ENCODE measurements at regions not wholly inside any gene's neighbourhood (a gene's known extent, or its start where the extent isn't known, plus 50 kb on each side); places are given as distances from the start of the nearest gene placed in this dataset.
A peak's percentile ranks its signal among the peaks of the same experiment; 100 is the strongest.
"Not testable (repeated sequence)": the region's sequence is repeated elsewhere in the genome, so short reads cannot be mapped to it uniquely, and the experiment has no call there.

DNA sequence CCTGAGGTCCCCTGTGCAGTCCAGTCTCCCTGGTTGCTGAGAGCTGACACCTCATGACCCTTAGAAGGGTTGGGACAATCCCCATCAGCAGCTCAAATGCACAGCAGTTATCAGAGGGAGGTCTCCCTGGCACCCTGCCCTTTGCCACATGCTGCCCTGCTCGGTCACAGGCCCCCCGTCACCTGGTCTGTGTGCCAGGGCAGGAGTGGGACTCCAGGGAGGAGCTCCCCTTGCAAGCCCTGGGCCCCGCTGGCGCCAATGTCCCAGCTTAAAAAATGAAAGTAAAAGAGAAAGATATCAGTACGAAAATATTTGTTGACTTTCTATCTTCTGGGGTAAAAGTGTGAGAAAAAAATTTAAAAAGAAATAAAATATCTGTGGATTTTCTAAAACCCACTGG lies 68.1 kb upstream of the SLC22A16 start:
- FAIRE-seq (no peak), DNase-seq (ENCODE audit: insufficient read length, low spot score) (no peak)
- TF ChIP-seq POLR2A (IDR thresholded peaks at IDR 0.05; ENCODE audit: low read depth, low read length) = no peak

DNA sequence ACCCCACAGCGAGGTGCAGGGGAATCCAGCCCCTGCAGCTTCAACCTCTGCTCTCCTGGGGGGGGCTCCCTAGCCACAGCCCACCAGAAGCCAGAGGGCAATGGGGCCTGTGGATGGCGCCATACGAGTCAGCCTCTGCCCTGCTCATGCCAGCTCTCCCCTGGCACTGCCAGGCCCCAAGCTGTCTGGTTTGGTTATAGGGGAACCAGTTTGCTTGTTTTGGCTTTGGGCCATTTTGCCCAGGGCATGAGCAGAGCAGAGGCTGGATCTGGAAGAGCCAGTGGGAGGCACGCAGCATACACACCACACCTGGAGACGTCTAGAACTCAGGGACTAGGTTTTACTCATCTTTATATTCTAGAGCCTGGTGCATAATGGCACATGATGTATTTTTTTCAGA lies 66.7 kb upstream of the SLC22A16 start:
- DNase-seq (ENCODE audit: insufficient read length, low spot score) (no peak), FAIRE-seq (no peak)
- no peak for TF ChIP-seq POLR2A (IDR thresholded peaks at IDR 0.05; ENCODE audit: low read depth, low read length)

DNA sequence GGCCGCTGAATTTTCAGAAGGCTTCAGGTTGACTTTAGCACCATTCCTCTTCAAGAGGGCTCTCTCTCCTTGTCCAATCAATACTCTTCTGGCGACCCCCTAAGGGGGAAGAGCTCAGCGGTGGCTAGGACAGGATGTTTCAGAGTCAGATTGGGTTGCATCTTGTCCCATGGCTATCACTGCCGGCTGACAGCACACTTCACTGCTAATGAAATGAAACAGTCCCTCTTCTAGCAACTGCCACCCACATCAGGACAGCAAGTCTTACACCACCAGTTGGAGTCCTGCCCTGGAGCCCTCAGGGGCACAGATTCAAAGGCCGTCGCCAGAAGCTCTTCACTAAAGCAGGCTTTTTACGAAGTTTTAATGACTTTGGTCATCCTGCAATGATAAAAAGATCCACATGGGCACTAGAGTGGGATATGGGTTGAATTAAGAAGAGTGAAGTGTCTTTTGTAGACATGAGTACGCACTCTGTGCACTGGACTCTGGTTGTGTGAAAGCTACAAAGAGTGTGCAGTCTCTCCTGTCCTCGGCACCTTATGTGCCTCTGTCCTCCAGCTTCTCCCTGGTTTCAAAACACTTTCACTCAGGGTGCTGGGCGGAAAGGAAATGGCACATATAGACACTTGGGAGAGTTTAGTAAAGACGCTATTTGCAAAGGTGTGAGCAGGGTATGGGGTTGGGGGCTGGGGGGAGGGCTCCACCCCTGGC lies 66.1 kb upstream of the SLC22A16 start:
- no peak for TF ChIP-seq POLR2A (IDR thresholded peaks at IDR 0.05; ENCODE audit: low read depth, low read length)
- FAIRE-seq (no peak), DNase-seq (ENCODE audit: insufficient read length, low spot score) (no peak)

DNA sequence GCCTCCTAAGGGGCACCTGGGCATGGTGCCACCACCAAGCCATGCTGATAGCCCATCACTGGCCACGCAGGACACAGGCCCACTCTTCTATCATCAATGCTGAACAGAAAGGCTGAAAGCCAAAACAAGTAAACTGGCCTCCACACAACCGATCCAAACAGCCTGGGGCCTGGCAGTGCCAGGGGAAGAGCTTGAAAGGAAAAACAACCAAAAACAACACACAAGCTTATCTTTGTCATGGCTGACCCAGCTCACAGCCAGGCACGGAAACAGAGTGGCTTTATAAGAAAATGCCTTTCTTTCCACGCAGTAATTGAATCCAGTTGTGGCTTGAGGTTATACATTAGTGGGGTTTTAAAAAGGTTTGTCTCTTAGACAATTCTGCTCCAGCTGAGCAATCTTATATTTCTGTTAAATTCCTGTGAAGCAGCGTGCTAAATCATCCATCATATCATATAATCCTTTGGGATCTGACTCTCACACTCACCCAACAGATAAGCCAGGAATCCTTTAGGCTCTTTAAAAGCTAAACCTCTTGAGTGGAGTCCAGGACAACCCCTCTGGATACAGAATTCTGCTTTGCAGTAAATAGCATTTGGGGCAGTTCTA lies 65.4 kb upstream of the SLC22A16 start:
- no peak for DNase-seq (ENCODE audit: insufficient read length, low spot score)
- FAIRE-seq = no peak
- no peak for TF ChIP-seq POLR2A (IDR thresholded peaks at IDR 0.05; ENCODE audit: low read depth, low read length)

DNA sequence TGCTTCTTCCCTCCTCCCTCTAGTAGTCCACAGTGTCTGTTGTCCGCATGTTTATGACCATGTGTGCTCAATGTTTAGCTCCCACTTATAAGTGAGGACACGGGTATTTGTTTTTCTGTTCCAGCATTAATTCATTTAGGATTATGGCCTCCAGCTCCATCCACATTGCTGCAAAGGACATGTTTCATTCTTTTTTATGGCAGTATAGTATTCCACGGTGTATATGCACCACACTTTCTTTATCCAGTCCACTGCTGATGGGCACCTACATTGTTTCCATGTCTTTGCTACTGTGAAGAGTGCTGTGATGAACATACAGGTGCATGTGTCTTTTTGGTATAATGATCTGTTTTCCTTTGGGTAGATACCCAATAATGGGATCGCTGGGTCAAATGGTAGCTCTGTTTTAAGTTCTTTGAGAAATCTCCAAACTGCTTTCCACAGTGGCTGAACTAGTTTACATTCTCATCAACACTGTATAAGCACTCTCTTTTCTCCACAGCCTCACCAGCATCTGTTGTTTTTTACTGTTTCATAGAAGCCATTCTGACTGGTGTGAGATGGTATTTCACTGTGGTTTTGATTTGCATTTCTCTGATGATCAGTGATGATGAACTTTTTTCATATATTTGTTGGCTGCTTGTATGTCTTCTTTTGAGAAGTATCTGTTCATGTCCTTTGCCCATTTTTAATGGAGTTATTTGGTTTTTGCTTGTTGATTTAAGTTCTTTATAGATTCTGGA lies 63.0 kb upstream of the SLC22A16 start:
- not testable (repeated sequence) for DNase-seq (ENCODE audit: insufficient read length, low spot score); FAIRE-seq

DNA sequence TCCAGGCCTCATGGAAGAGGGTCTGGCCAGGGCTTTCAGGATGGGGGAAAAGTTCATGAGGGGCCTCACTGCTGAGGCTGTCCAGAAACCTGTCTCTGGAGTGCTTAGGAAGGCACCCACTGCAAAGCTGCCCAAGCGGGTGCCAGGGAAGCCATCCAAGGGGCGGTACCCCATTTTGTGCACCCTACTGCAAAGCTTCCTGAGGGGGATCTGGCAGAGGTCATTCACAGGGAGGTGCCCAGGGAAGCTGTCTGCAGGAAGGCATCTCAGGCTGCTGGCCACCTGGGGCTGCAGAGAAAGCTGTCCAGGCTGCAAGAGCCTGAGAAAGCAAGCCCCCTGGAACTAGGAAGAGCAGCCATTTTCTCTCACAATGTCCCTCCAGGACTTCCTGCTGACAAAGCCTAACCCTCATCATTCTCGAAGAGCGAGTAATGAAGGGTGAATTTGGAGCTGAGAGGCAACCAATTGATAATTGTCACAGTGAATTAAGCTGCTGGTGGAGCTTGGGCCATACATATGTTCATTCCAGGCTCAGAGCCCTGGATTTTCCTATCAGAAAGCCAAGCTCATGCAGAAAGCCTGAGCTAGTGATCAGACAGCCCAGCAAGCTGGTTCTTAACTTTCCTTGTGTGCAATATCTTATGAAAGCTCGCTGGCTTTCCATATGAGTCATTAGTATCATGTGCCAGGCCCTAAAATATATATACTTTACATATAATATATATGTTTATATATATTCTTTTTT lies 62.2 kb upstream of the SLC22A16 start:
- no peak for FAIRE-seq
- TF ChIP-seq POLR2A (IDR thresholded peaks at IDR 0.05; ENCODE audit: low read depth, low read length) = no peak
- DNase-seq (ENCODE audit: insufficient read length, low spot score) = no peak

DNA sequence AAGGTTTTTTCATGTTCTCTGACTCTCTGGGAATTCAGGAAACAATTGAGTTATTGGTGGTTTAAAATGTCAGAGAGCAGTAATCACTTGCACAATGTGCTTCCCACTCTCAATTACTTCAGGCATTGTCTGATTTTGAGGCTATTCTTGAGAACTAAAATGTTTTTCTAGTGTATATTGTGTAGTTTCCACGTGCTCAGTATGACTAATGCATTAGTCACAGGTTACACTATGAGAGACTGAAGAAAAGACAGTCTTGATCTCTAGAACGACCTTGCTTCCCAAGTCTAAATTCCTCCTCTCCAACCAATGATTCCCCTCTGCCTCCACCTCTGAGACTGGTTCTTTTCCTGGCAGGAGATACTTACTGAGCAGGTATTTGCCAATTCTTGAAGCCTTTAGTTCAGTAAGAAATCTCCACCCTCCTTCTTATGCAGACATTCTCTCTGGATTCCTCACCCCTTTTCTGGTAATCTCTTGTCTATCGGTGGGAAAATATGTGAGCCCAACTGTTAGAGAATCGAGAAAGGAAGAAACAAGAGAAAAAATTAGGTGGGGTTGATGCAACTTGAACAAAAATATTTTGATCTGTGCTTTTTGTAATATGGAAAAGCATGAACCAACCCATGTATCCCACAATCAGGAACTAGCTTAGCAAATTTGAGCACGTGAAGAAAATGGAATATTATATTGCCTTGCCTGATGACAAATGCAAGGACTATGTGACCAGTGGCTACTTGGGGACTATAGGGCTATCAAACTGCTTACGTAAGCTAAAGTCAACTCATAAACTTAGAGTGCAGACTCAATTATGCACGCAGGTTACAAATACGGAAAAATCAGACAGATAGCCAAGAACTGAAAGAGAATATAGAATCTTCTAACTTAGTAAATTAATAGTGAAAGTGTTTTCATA lies 61.1 kb upstream of the SLC22A16 start:
- no peak for TF ChIP-seq POLR2A (IDR thresholded peaks at IDR 0.05; ENCODE audit: low read depth, low read length)
- peak; percentile 6 for DNase-seq (ENCODE audit: insufficient read length, low spot score)
- FAIRE-seq = peak; percentile 73

DNA sequence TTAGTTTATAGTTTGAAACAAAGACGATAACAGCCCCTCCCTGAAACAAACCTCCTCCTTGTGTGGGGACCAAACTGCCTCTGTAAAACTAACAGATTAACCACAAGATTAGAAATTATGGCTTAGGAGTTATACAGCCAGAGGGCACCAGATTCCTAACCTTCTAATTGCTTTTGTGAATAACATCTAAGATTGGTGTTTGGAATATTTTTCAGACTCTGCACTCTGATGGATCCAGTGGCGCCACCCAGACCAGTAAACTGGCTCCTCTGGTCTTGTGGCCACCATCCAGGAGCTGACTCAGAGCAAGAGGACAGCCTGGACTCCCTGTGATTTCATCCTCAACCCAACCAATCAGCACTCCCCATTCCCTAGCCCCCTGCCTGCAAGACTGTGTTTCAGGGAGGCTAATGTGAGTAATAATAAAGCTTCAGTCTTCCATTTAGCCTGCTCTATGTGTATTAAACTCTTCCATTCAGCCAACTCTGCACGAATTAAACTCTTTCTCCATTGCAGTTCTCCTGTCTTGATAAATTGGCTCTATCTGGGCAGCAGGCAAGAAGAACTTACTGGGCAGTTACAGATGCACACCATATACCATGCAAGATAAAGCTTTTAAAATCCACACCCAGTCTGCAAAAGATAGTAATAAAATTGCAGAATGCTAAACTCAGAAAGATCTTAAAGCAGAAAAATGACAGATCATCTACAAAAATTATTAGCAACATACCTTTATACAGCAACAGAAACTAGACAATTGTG lies 58.5 kb upstream of the SLC22A16 start:
- FAIRE-seq (no peak), DNase-seq (ENCODE audit: insufficient read length, low spot score) (peak; percentile 6)
- no peak for TF ChIP-seq POLR2A (IDR thresholded peaks at IDR 0.05; ENCODE audit: low read depth, low read length)

DNA sequence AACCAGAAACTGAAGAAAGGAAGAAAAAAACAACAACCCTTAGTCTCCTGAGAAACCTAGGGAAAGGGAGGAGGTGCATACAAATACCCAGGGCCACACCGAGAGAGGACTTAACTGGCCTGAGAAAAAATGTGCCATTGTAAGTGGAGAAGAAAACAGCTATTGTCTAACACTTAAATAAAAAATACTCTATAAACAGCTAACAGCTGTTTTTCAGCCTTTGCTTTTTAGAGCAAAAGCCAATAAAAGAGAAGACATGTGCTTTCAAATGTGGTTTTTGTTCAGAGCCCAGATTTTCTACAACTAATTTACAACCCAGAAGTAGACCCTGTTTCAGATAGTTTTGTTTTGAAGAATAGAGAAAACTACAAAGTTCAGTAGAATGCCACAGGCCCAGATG lies 56.0 kb upstream of the SLC22A16 start:
- TF ChIP-seq POLR2A (IDR thresholded peaks at IDR 0.05; ENCODE audit: low read depth, low read length) = no peak
- no peak for FAIRE-seq
- DNase-seq (ENCODE audit: insufficient read length, low spot score) = no peak

DNA sequence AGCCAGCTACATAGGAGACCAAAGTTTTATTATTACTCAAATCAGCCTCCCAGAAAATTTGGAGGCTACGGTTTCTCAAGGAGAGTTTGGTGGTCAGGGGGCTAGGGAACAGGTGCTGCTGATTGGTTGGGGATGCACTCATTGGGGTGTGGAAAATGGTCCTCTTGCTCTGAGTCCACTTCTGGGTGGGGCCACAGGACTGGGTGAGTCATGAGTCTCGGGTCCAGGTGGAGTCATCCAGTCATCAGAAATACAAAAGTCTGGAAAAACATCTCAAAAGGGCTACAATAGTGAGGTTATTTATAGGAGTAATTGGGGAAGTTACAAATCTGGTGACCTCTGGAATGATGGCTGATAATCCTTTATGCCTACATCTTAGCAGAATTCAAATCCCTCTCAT lies 54.3 kb upstream of the SLC22A16 start:
- FAIRE-seq (no peak), DNase-seq (ENCODE audit: insufficient read length, low spot score) (no peak)
- no peak for TF ChIP-seq POLR2A (IDR thresholded peaks at IDR 0.05; ENCODE audit: low read depth, low read length)

DNA sequence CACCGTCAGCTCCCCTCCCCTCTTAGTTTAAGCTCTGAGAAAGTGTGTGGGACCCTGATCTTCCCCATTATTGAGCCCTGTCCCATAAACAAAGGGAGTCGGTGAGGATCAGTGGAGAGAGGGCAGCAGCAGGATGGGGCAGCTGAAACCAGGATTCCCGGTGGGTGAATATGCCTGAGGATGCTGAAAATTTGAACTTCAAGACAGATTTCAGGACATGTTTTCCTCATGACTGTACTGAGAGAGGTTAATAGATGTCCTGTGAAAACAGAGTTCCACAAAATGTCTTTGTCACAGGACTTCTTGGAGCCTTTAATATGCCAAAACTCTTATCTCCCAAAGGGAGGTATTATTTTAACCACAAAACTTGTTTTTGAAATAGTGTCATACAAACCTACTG lies 53.5 kb upstream of the SLC22A16 start:
- DNase-seq (ENCODE audit: insufficient read length, low spot score) (no peak), FAIRE-seq (no peak)
- no peak for TF ChIP-seq POLR2A (IDR thresholded peaks at IDR 0.05; ENCODE audit: low read depth, low read length)

DNA sequence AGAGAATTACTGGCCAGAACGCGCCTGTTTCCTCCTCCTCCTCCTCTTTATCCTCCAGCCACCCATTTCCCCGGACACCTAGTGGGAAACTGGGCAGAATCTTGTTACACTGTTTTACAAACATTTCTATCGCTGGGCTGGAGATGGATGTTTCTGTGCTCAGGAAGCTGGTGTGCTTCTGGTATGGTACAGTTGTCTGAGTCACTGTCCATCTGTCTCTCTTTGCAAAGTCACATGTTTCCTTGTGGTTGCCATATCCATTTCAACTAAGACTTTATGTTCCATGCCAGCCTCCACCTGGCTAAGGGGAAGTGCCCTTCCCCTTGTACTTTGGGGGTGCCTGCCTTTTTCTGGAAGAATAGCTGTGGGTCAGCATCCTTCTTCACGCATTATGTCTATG lies 52.9 kb upstream of the SLC22A16 start:
- DNase-seq (ENCODE audit: insufficient read length, low spot score) (peak; percentile 7), FAIRE-seq (no peak)
- no peak for TF ChIP-seq POLR2A (IDR thresholded peaks at IDR 0.05; ENCODE audit: low read depth, low read length)

DNA sequence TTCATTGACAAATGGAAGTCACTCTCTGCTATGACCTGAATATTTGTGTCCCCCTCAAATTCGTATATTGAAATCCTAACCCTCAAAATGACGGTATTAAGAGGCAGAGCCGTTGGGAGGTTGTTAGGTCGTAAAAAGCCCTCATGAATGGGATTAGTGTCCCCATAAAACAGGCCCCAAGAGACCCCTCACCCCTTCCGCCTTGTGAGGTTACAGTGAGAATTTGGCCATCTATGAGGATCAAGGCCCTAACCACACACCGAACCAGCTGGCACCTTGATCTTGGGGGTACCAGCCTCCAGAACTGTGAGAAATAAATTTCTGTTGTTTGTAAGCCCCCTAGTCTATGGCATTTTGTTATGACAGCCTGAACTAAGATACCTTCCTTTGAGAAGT lies 52.5 kb upstream of the SLC22A16 start:
- no peak for DNase-seq (ENCODE audit: insufficient read length, low spot score)
- FAIRE-seq = no peak
- no peak for TF ChIP-seq POLR2A (IDR thresholded peaks at IDR 0.05; ENCODE audit: low read depth, low read length)
